HL-60 (cell line): ENCODE measurements at regions not wholly inside any gene's neighbourhood (a gene's known extent, or its start where the extent isn't known, plus 50 kb on each side); places are given as distances from the start of the nearest gene placed in this dataset.

Experiments
- CTCF ChIP-seq: IDR thresholded peaks from one replicate; pipeline ENCODE4 v1.5.1; 2011; ENCODE audit warnings: low read length, control low read depth, inconsistent platforms; ENCODE audit not compliant: insufficient read depth
- GABPA ChIP-seq: IDR thresholded peaks from 2 replicates; pipeline ENCODE4 v1.6.1; 2012; ENCODE audit warnings: low read depth
- POLR2AphosphoS5 ChIP-seq: IDR thresholded peaks from 2 replicates; pipeline ENCODE4 v1.6.1; 2012; ENCODE audit warnings: low read depth
- REST ChIP-seq: IDR thresholded peaks from 2 replicates; pipeline ENCODE4 v1.6.1; 2012; ENCODE audit warnings: low read depth; ENCODE audit not compliant: insufficient replicate concordance
- SPI1 ChIP-seq: IDR thresholded peaks from 2 replicates; pipeline ENCODE4 v1.6.1; 2012; ENCODE audit warnings: low read depth, mild to moderate bottlenecking, borderline replicate concordance

GRCh38 chrX:65859299-65859698 is 180.6 kb downstream of the VSIG4 start:
- TF ChIP-seq REST (no peak), CTCF (no peak), GABPA (no peak), POLR2AphosphoS5 (no peak), SPI1 (no peak)
